H1 (cell line): ENCODE measurements at regions not wholly inside any gene's neighbourhood (a gene's known extent, or its start where the extent isn't known, plus 50 kb on each side); places are given as distances from the start of the nearest gene placed in this dataset.

Source experiments
- CTCF ChIA-PET: fragments of 300-600 bp; sonication (Branson Sonifier 250); formaldehyde crosslinking; loops from one replicate; lab custom pipeline; 2021; ENCODE audit not compliant: partially characterized antibody; lab: Charles Lee
- POLR2A ChIA-PET: fragments of 300-600 bp; sonication (Branson Sonifier 250); formaldehyde crosslinking; loops from one replicate; lab custom pipeline; 2021; ENCODE audit warnings: inconsistent platforms; ENCODE audit not compliant: partially characterized antibody; lab: Charles Lee
- DNase-seq, 2 experiments: peaks; one replicate each; pipeline versions ENCODE4 v3.0.0 to v3.0.0-alpha.2; 2010 to 2022; ENCODE audit warnings: low spot score in 2 of 2, low read depth in 1 of 2, mixed read lengths in 1 of 2
- FAIRE-seq: peaks from 2 replicates; lab custom pipeline; 2011; peaks lifted over from hg19 to GRCh38; lab: Jason Lieb, UNC
- H2AFZ ChIP-seq: 2 replicates; pipeline ENCODE4 v1.8.1; 2012; ENCODE audit warnings: low read length, inconsistent platforms
- H2AK5ac ChIP-seq: 2 replicates; pipeline ENCODE4 v1.6.1; 2013; ENCODE audit warnings: low read depth, low read length
- H2BK120ac ChIP-seq: replicated peaks from 2 replicates; pipeline ENCODE3; 2013; ENCODE audit warnings: low read depth, low read length, inconsistent platforms
- H2BK12ac ChIP-seq: 2 replicates; pipeline ENCODE4 v1.6.1; 2013; ENCODE audit warnings: low read depth, low read length
- H2BK15ac ChIP-seq: 2 replicates; pipeline ENCODE4 v1.6.1; 2013; ENCODE audit warnings: low read length
- H2BK20ac ChIP-seq: 2 replicates; pipeline ENCODE4 v1.6.1; 2013; ENCODE audit warnings: low read length
- H2BK5ac ChIP-seq: 2 replicates; pipeline ENCODE4 v1.6.1; 2013; ENCODE audit warnings: low read depth, low read length
- H3K14ac ChIP-seq: 2 replicates; pipeline ENCODE4 v1.6.1; 2013; ENCODE audit warnings: inconsistent platforms; ENCODE audit not compliant: insufficient read length
- H3K18ac ChIP-seq: 2 replicates; pipeline ENCODE4 v1.6.1; 2013; ENCODE audit warnings: low read length; ENCODE audit errors: extremely low read depth
- H3K23ac ChIP-seq: 2 replicates; pipeline ENCODE4 v1.6.1; 2013; ENCODE audit warnings: inconsistent platforms; ENCODE audit not compliant: insufficient read length
- H3K23me2 ChIP-seq: 2 replicates; pipeline ENCODE4 v1.6.1; 2013; ENCODE audit warnings: low read depth, low read length
- H3K27ac ChIP-seq: 2 replicates; pipeline ENCODE4 v1.6.1; 2011; ENCODE audit warnings: low read depth, low read length, inconsistent platforms
- H3K27me3 ChIP-seq, 4 experiments: replicated peaks in 1 of 4; 1 replicate in 1 of 4; 2 replicates in 3 of 4; pipeline versions ENCODE4 v1.6.1 to v1.8.1; 2011 to 2013; ENCODE audit warnings: low read length in 3 of 4, mild to moderate bottlenecking in 3 of 4, inconsistent platforms in 2 of 4, mixed read lengths in 2 of 4, moderate library complexity in 1 of 4; ENCODE audit not compliant: control insufficient read depth in 3 of 4, insufficient read depth in 3 of 4; ENCODE audit errors: extremely low read depth in 1 of 4
- H3K36me3 ChIP-seq, 4 experiments: 2 replicates each; pipeline versions ENCODE4 v1.6.1 to v1.8.1; 2011 to 2013; ENCODE audit warnings: mild to moderate bottlenecking in 4 of 4, low read length in 3 of 4, moderate library complexity in 2 of 4, control low read depth in 1 of 4, inconsistent platforms in 1 of 4; ENCODE audit not compliant: insufficient read depth in 4 of 4, control insufficient read depth in 2 of 4
- H3K4ac ChIP-seq: replicated peaks from 2 replicates; pipeline ENCODE3; 2013; ENCODE audit warnings: low read length, low read depth, mixed read lengths, inconsistent platforms; ENCODE audit not compliant: insufficient read length
- H3K4me1 ChIP-seq, 4 experiments: replicated peaks in 1 of 4; 1 replicate in 1 of 4; 2 replicates in 3 of 4; pipeline versions ENCODE4 v1.6.1 to v1.8.1; 2011 to 2013; ENCODE audit warnings: low read length in 3 of 4, inconsistent platforms in 2 of 4, mixed read lengths in 1 of 4; ENCODE audit not compliant: insufficient read depth in 4 of 4, control insufficient read depth in 3 of 4
- H3K4me2 ChIP-seq, 2 experiments: 2 replicates each; pipeline versions ENCODE4 v1.6.1 to v1.8.1; 2011 to 2013; ENCODE audit warnings: low read depth in 2 of 2, low read length in 2 of 2, control low read depth in 1 of 2, inconsistent platforms in 1 of 2, mild to moderate bottlenecking in 1 of 2; ENCODE audit not compliant: insufficient read depth in 1 of 2
- H3K4me3 ChIP-seq, 4 experiments: fragments of 200-600, 300-600 bp in 1 of 4; sonication (generic), shearing (Covaris generic), sonication (Bioruptor Twin) in 1 of 4; 2 replicates each; pipeline versions ENCODE4 v1.5.1 to v1.8.1; 2011 to 2016; ENCODE audit warnings: low read length in 4 of 4, low read depth in 3 of 4, control low read depth in 2 of 4, inconsistent platforms in 2 of 4, mild to moderate bottlenecking in 2 of 4, mixed read lengths in 1 of 4, moderate library complexity in 1 of 4; ENCODE audit not compliant: insufficient read depth in 2 of 4; ENCODE audit errors: extremely low read depth in 1 of 4
- H3K56ac ChIP-seq: replicated peaks from 2 replicates; pipeline ENCODE3; 2013; ENCODE audit warnings: low read depth, mild to moderate bottlenecking, mixed read lengths, low read length, inconsistent platforms; ENCODE audit not compliant: insufficient read length
- H3K79me1 ChIP-seq: 2 replicates; pipeline ENCODE4 v1.6.1; 2013; ENCODE audit warnings: low read depth, low read length, control low read depth
- H3K79me2 ChIP-seq, 2 experiments: 2 replicates each; pipeline versions ENCODE4 v1.6.1 to v1.8.1; 2012 to 2013; ENCODE audit warnings: low read length in 2 of 2, mild to moderate bottlenecking in 2 of 2, inconsistent platforms in 1 of 2; ENCODE audit not compliant: insufficient read depth in 2 of 2, control insufficient read depth in 1 of 2
- H3K9ac ChIP-seq, 4 experiments: replicated peaks in 1 of 4; 1 replicate in 1 of 4; 2 replicates in 3 of 4; pipeline versions ENCODE4 v1.6.1 to v1.8.1; 2011 to 2013; ENCODE audit warnings: low read depth in 3 of 4, low read length in 3 of 4, control low read depth in 2 of 4, mild to moderate bottlenecking in 2 of 4, moderate library complexity in 2 of 4, inconsistent platforms in 1 of 4; ENCODE audit errors: extremely low read depth in 1 of 4
- H3K9me3 ChIP-seq, 2 experiments: 2 replicates each; pipeline versions ENCODE4 v1.6.1 to v1.8.1; 2012 to 2013; ENCODE audit warnings: mild to moderate bottlenecking in 2 of 2, moderate library complexity in 2 of 2, control low read depth in 1 of 2, inconsistent platforms in 1 of 2, low read depth in 1 of 2, low read length in 1 of 2, mixed read lengths in 1 of 2; ENCODE audit not compliant: insufficient read depth in 2 of 2
- H4K20me1 ChIP-seq, 2 experiments: replicated peaks in 1 of 2; 2 replicates each; pipeline versions ENCODE3 to v1.8.1; 2011 to 2013; ENCODE audit warnings: inconsistent platforms in 2 of 2, low read length in 2 of 2, mild to moderate bottlenecking in 1 of 2; ENCODE audit not compliant: insufficient read depth in 2 of 2, control insufficient read depth in 1 of 2
- H4K5ac ChIP-seq: 2 replicates; pipeline ENCODE4 v1.6.1; 2013; ENCODE audit warnings: low read length, low read depth, mixed read lengths, inconsistent platforms; ENCODE audit not compliant: insufficient read length
- H4K8ac ChIP-seq: 2 replicates; pipeline ENCODE4 v1.8.0; 2013; ENCODE audit warnings: mild to moderate bottlenecking, moderate library complexity, low read length, inconsistent platforms; ENCODE audit not compliant: insufficient read depth; ENCODE audit errors: extremely low read depth
- H4K91ac ChIP-seq: replicated peaks from 2 replicates; pipeline ENCODE3; 2013; ENCODE audit warnings: low read length, mixed read lengths, inconsistent platforms; ENCODE audit not compliant: insufficient read length
- ATF2 ChIP-seq: IDR thresholded peaks from 2 replicates; pipeline ENCODE4 v1.6.1; 2012; ENCODE audit warnings: low read length, inconsistent platforms
- BCL11A ChIP-seq, 2 experiments: IDR thresholded peaks; one replicate each; pipeline ENCODE4 v1.6.1; 2011; ENCODE audit warnings: low read depth in 2 of 2, low read length in 2 of 2, mild to moderate bottlenecking in 2 of 2
- CEBPB ChIP-seq: IDR thresholded peaks from 2 replicates; pipeline ENCODE4 v1.6.1; 2012; ENCODE audit warnings: low read depth, low read length
- CHD1 ChIP-seq: IDR thresholded peaks from 2 replicates; pipeline ENCODE4 v1.6.1; 2012; ENCODE audit warnings: low read depth, low read length, improper control_type of control experiment
- FOSL1 ChIP-seq: IDR thresholded peaks from 2 replicates; pipeline ENCODE4 v1.6.1; 2011; ENCODE audit warnings: mild to moderate bottlenecking, low read depth, low read length, moderate library complexity; ENCODE audit not compliant: insufficient read depth
- GABPA ChIP-seq: IDR thresholded peaks from 2 replicates; pipeline ENCODE4 v1.6.1; 2011; ENCODE audit warnings: mild to moderate bottlenecking, low read length, moderate library complexity, borderline replicate concordance; ENCODE audit not compliant: insufficient read depth
- JUND ChIP-seq: IDR thresholded peaks from 2 replicates; pipeline ENCODE4 v1.6.1; 2011; ENCODE audit warnings: mild to moderate bottlenecking, improper control_type of control experiment, low read length
- NANOG ChIP-seq: IDR thresholded peaks from 2 replicates; pipeline ENCODE4 v1.6.1; 2011; ENCODE audit warnings: low read length, low read depth, mild to moderate bottlenecking, inconsistent platforms; ENCODE audit not compliant: insufficient read depth, poor library complexity, severe bottlenecking
- RAD21 ChIP-seq, 2 experiments: IDR thresholded peaks in 1 of 2; conservative IDR thresholded peaks in 1 of 2; 2 replicates each; pipeline ENCODE4 v1.6.1; 2011; ENCODE audit warnings: low read depth in 2 of 2, low read length in 2 of 2, improper control_type of control experiment in 1 of 2, inconsistent platforms in 1 of 2, mild to moderate bottlenecking in 1 of 2, moderate library complexity in 1 of 2
- SIX5 ChIP-seq: IDR thresholded peaks from 2 replicates; pipeline ENCODE4 v1.6.1; 2011; ENCODE audit warnings: mild to moderate bottlenecking, low read depth, low read length
- SP1 ChIP-seq: IDR thresholded peaks from 2 replicates; pipeline ENCODE4 v1.6.1; 2011; ENCODE audit warnings: low read depth, low read length
- TBP ChIP-seq: IDR thresholded peaks from 2 replicates; pipeline ENCODE4 v1.6.1; 2011; ENCODE audit warnings: low read depth, low read length, improper control_type of control experiment
- TEAD4 ChIP-seq: IDR thresholded peaks from 2 replicates; pipeline ENCODE4 v1.6.1; 2012; ENCODE audit warnings: low read depth, low read length, inconsistent platforms, mixed read lengths
- WGBS, 2 experiments: shearing (Covaris generic) in 1 of 2; methylation state at CpG; one replicate each; pipeline versions ENCODE4 v1.1.6 to v1.1.7; 2013 to 2015; ENCODE audit warnings: low lambda C conversion rate in 2 of 2, mixed read lengths in 2 of 2, inconsistent platforms in 1 of 2, low coverage in 1 of 2, missing lambda C conversion rate in 1 of 2; ENCODE audit not compliant: insufficient replicate concordance in 2 of 2, insufficient coverage in 1 of 2, insufficient read length in 1 of 2; ENCODE audit errors: extremely low coverage in 1 of 2, missing lambda C conversion rate in 1 of 2; 5-methylcytosine and 5-hydroxymethylcytosine counted together

DNA sequence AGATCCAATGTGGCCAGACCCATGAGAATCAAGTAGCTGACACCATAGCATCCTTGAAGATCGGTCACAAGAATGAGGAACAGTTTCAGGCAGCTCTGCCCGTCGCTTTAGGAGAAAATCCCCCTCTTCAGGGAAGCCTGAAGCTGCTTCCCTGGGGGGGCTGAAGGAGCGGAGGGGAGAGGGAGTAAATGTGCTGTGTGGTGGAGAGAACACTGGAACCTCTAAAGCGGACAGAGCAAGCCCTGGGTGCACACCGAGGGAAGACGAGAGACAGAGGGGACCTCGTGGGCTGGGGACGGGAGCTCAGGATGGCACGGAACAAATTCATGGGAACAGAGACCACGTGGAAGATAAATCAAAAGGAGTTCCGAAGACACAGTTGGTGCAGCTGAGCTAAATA lies 154.3 kb downstream of the NDUFA10 start:
- H4K5ac ChIP-seq, result no peak overlapping the region
- no peaks in the 10 kb centered on the region for H3K27me3 ChIP-seq
- no peak overlapping the region for H4K8ac ChIP-seq
- H4K20me1 ChIP-seq, result peaks cover 0 to 30% of the 10 kb centered on the region in 2 experiments
- H3K4me3 ChIP-seq, result no peak overlapping the region
- no peak overlapping the region for H3K14ac ChIP-seq
- peaks cover 0 to 4% of the 10 kb centered on the region in 2 experiments; a peak in 1 of 4 replicates for H3K79me2 ChIP-seq
- peaks cover 0 to 7% (median 0%) of the 10 kb centered on the region in 4 experiments; a peak in 1 of 8 replicates for H3K36me3 ChIP-seq
- no peak overlapping the region for H3K18ac ChIP-seq
- no peak overlapping the region for H2BK5ac ChIP-seq
- H2AK5ac ChIP-seq, result no peak overlapping the region
- no peak overlapping the region for H3K4me2 ChIP-seq
- POLR2A ChIA-PET, result no interaction called here
- H2BK15ac ChIP-seq, result no peak overlapping the region
- peaks cover 29% of the 10 kb centered on the region; the same call in 1 of the 2 replicates for H3K23me2 ChIP-seq
- peaks cover 3% of the 10 kb centered on the region; the same call in 1 of the 2 replicates for H3K79me1 ChIP-seq
- H3K56ac ChIP-seq, result no peak overlapping the region
- H3K9me3 ChIP-seq, result peaks cover 4 to 30% of the 10 kb centered on the region in 2 experiments; a peak in 3 of 4 replicates
- DNase-seq (no peak), FAIRE-seq (no peak)
- WGBS, 2 experiments, result 79% methylated on average over 12 of the region's 12 CpGs; no CpG with 5 or more reads in 1 of the 2 experiments
- no peak overlapping the region for H4K91ac ChIP-seq
- CTCF ChIA-PET, result no interaction called here
- no peak overlapping the region for H3K9ac ChIP-seq
- H2BK12ac ChIP-seq, result no peak overlapping the region
- H3K23ac ChIP-seq, result no peak overlapping the region
- no peak overlapping the region for H2AFZ ChIP-seq
- H2BK20ac ChIP-seq, result no peak overlapping the region
- H3K4me1 ChIP-seq, result peaks cover 0 to 2% (median 0%) of the 10 kb centered on the region in 4 experiments; a peak in 1 of 7 replicates
- no peak overlapping the region for H3K4ac ChIP-seq
- H2BK120ac ChIP-seq, result no peak overlapping the region
- H3K27ac ChIP-seq, result no peak overlapping the region
- TF ChIP-seq ATF2 (no peak), NANOG (no peak), BCL11A (IDR thresholded peaks at IDR 0.05; ENCODE audit: low read depth in 2 of 2, low read length in 2 of 2) (no peak), SIX5 (no peak), RAD21 (IDR thresholded peaks at IDR 0.05 in 1 of 2, conservative IDR thresholded peaks at IDR 0.05 in 1 of 2; ENCODE audit: low read depth in 2 of 2, low read length in 2 of 2) (no peak), FOSL1 (no peak), CHD1 (no peak), TBP (no peak), TEAD4 (no peak), CEBPB (no peak), GABPA (no peak), SP1 (no peak), JUND (no peak)
